IPS-18c (cell line): ENCODE measurements at regions not wholly inside any gene's neighbourhood (a gene's known extent, or its start where the extent isn't known, plus 50 kb on each side); places are given as distances from the start of the nearest gene placed in this dataset.
"Not testable (repeated sequence)": the region's sequence is repeated elsewhere in the genome, so short reads cannot be mapped to it uniquely, and the experiment has no call there.

Experiments used
- H3K4me3 ChIP-seq: 2 replicates; pipeline ENCODE4 v1.7.0; 2013; ENCODE audit warnings: low read depth, mild to moderate bottlenecking, low read length, moderate library complexity; ENCODE audit not compliant: insufficient read depth
- H3K9me3 ChIP-seq: one replicate; pipeline ENCODE4 v1.6.1; 2013; ENCODE audit warnings: mild to moderate bottlenecking, low read length, moderate library complexity; ENCODE audit not compliant: control insufficient read depth, insufficient read depth

- Histone ChIP-seq H3K9me3 (no peaks in the 10 kb centered on the region), H3K4me3 (no peak overlapping the region)
Measured at GRCh38 chrX:83588409-83588808, 80.3 kb downstream of the POU3F4 start.

DNA sequence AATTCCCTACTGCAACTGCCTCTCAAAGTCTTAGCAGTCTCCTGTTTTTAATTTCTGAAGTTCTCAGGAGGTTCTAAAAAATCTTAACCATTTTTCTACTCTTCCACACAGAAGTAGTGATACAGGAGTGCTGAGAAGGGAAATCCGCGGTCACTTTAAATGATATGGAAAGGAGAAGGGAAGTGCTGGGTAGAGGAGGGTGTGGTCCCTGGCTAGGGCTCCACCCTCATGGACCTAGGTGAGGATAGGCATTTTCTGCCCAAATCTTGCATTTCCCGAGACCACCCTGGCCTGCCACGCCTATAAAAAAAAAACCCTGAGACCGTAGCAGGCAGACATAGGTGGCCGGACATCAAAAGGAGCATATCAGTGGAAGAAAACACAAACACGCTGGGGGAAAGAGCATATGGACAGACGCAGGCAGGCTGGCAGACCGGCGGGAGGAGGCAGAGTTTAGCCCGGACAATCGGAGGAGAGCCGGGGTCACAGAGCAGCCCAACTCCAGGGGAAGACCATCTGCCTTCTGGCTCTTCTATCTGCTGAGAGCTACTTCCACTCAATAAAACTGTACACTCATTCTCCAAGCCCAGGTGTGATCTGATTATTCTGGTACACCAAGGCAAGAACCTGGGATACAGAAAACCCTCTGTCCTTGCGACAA is 85.7 kb downstream of the POU3F4 start:
- H3K4me3 ChIP-seq: peak overlapping the region; percentile 58
- H3K9me3 ChIP-seq: peaks cover 4% of the 10 kb centered on the region

- Histone ChIP-seq H3K9me3 (no peaks in the 10 kb centered on the region), H3K4me3 (no peak overlapping the region)
Measured at GRCh38 chrX:83630662-83631061, 122.6 kb downstream of the POU3F4 start.

DNA sequence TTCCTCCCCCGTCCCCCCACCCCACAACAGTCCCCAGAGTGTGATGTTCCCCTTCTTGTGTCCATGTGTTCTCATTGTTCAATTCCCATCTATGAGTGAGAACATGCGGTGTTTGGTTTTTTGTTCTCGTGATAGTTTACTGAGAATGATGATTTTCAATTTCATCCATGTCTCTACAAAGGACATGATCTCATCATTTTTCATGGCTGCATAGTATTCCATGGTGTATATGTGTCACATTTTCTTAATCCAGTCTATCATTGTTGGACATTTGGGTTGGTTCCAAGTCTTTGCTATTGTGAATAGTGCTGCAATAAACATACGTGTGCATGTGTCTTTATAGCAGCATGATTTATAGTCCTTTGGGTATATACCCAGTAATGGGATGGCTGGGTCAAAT is 141.6 kb downstream of the POU3F4 start:
- not testable (repeated sequence) for H3K9me3 ChIP-seq, H3K4me3 ChIP-seq

GRCh38 chrX:83658731-83659130 is 150.6 kb downstream of the POU3F4 start:
- Histone ChIP-seq H3K9me3 (peaks cover 8% of the 10 kb centered on the region), H3K4me3 (no peak overlapping the region)
